ENCODE measurements at regions not wholly inside any gene's neighbourhood (a gene's known extent, or its start where the extent isn't known, plus 50 kb on each side); places are given as distances from the start of the nearest gene placed in this dataset.

DNA sequence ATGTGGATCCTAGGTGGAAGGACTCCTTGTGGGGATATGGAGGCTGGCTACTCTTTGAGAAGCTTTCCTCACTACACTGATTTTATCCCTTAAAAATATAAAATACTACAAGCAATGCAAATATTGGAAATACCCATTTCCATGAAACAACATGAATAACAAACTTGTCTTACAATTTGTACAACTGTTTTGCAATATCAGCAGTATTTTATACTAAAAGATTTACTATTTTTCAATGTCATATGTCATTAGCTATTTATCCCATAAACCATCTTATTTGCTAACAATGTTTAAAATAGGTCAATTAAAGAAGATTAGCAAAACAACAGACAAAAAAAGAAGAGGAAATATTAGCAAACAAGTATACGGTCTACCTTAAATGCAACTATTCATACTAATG is 1674.1 kb downstream of the PCDH7 start:
- H3K79me2 ChIP-seq (ENCODE audit: insufficient read depth, low read length) = no peaks in the 10 kb centered on the region
- H3K4me2 ChIP-seq (ENCODE audit: low read length) = no peak overlapping the region
- TF ChIP-seq, protein P1, sequence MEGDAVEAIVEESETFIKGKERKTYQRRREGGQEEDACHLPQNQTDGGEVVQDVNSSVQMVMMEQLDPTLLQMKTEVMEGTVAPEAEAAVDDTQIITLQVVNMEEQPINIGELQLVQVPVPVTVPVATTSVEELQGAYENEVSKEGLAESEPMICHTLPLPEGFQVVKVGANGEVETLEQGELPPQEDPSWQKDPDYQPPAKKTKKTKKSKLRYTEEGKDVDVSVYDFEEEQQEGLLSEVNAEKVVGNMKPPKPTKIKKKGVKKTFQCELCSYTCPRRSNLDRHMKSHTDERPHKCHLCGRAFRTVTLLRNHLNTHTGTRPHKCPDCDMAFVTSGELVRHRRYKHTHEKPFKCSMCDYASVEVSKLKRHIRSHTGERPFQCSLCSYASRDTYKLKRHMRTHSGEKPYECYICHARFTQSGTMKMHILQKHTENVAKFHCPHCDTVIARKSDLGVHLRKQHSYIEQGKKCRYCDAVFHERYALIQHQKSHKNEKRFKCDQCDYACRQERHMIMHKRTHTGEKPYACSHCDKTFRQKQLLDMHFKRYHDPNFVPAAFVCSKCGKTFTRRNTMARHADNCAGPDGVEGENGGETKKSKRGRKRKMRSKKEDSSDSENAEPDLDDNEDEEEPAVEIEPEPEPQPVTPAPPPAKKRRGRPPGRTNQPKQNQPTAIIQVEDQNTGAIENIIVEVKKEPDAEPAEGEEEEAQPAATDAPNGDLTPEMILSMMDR (IDR thresholded peaks at IDR 0.05; ENCODE audit: low read length) = no peak
- no peak for TF ChIP-seq EZH2 (IDR thresholded peaks at IDR 0.05; ENCODE audit: borderline replicate concordance, low read length)

DNA sequence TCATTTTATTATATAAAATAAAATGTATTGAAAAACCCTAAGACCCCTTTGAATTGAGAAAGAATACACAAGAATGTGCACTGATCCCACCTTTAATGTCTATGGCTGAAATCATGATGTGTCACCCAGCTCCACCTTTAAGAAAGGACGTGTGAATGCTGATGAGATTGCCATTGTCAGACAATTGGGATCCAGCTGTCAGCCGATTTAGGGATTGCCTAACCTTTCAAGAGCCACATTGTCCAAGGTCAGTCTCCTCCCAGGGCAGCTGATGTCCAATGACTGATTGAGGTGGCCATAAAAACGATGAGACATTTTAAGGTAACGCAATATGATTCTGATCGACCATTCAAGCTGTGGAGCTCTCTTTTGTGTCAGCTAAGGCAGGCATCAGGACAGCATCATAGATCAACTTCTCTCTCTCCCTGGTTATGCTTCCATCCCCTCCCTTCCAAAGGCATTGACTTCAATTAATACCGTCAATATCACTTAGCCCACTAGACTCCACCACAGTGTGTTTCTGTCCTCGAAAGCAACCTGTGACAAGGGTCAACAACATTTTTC is 1676.4 kb downstream of the PCDH7 start:
- H3K27me3 ChIP-seq (ENCODE audit: insufficient read depth, low read length) = no peaks in the 10 kb centered on the region
- no peak for TF ChIP-seq EZH2 (IDR thresholded peaks at IDR 0.05; ENCODE audit: borderline replicate concordance, low read length)
- TF ChIP-seq, protein P1 (IDR thresholded peaks at IDR 0.05; ENCODE audit: low read length) = no peak
- no peak overlapping the region for H3K27ac ChIP-seq (ENCODE audit: low read depth, low read length, poor library complexity, severe bottlenecking)
- H3K4me1 ChIP-seq (ENCODE audit: insufficient read depth, low read length, severe bottlenecking) = no peaks in the 10 kb centered on the region
- no peak overlapping the region for H2AFZ ChIP-seq (ENCODE audit: low read length)
- H3F3A ChIP-seq (ENCODE audit: insufficient read depth, low read length) = no peaks in the 10 kb centered on the region
- H3K4me2 ChIP-seq (ENCODE audit: low read length) = no peak overlapping the region
- no peaks in the 10 kb centered on the region for H3K36me3 ChIP-seq (ENCODE audit: insufficient read depth, low read length)
- no peaks in the 10 kb centered on the region for H3K79me2 ChIP-seq (ENCODE audit: insufficient read depth, low read length)
- H3K4me3 ChIP-seq (ENCODE audit: low read depth, low read length, poor library complexity, severe bottlenecking) = no peak overlapping the region
- H4K20me1 ChIP-seq (ENCODE audit: insufficient read depth, low read length) = no peaks in the 10 kb centered on the region
- no peaks in the 10 kb centered on the region for H3K9me2 ChIP-seq (ENCODE audit: low read depth, low read length)
- no peak overlapping the region for H3K9ac ChIP-seq (ENCODE audit: low read length)
- no peaks in the 10 kb centered on the region for H3K9me3 ChIP-seq (ENCODE audit: low read length)

More for the DNA sequence above, 1674.1 kb downstream of the PCDH7 start:
- Histone ChIP-seq H3K9me2 (ENCODE audit: low read depth, low read length) (no peaks in the 10 kb centered on the region), H3K27ac (ENCODE audit: low read depth, low read length, poor library complexity, severe bottlenecking) (no peak overlapping the region), H3K9me3 (ENCODE audit: low read length) (no peaks in the 10 kb centered on the region), H4K20me1 (ENCODE audit: insufficient read depth, low read length) (no peaks in the 10 kb centered on the region), H3K36me3 (ENCODE audit: insufficient read depth, low read length) (no peaks in the 10 kb centered on the region), H2AFZ (ENCODE audit: low read length) (no peak overlapping the region), H3K9ac (ENCODE audit: low read length) (no peak overlapping the region), H3K4me1 (ENCODE audit: insufficient read depth, low read length, severe bottlenecking) (no peaks in the 10 kb centered on the region), H3K27me3 (ENCODE audit: insufficient read depth, low read length) (no peaks in the 10 kb centered on the region), H3K4me3 (ENCODE audit: low read depth, low read length, poor library complexity, severe bottlenecking) (no peak overlapping the region), H3F3A (ENCODE audit: insufficient read depth, low read length) (no peaks in the 10 kb centered on the region)

DNA sequence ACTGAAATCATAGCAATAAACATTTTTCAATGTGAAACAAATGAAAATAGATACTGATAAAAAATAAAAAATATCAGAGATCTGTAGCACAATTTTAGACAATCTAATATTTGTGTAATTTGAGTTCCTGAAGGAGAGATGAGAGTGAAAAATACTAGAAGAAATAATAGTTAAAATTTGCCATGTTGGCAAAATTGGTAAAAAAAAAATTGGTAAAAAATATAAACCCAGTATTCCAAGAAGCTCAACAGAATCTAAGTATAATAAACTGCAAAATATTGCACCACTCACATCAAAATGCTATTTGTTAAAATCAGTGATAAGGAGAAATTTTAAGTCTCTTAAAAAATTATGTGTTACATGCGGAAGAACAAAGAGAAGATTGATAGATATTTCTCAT is 1680.7 kb downstream of the PCDH7 start:
- H3F3A ChIP-seq (ENCODE audit: insufficient read depth, low read length) = no peaks in the 10 kb centered on the region
- H2AFZ ChIP-seq (ENCODE audit: low read length) = no peak overlapping the region
- H3K27ac ChIP-seq (ENCODE audit: low read depth, low read length, poor library complexity, severe bottlenecking) = no peak overlapping the region
- no peak overlapping the region for H3K4me3 ChIP-seq (ENCODE audit: low read depth, low read length, poor library complexity, severe bottlenecking)
- no peaks in the 10 kb centered on the region for H3K36me3 ChIP-seq (ENCODE audit: insufficient read depth, low read length)
- no peaks in the 10 kb centered on the region for H4K20me1 ChIP-seq (ENCODE audit: insufficient read depth, low read length)
- no peaks in the 10 kb centered on the region for H3K9me2 ChIP-seq (ENCODE audit: low read depth, low read length)
- TF ChIP-seq EZH2 (IDR thresholded peaks at IDR 0.05; ENCODE audit: borderline replicate concordance, low read length) = no peak
- TF ChIP-seq, protein P1 (IDR thresholded peaks at IDR 0.05; ENCODE audit: low read length) = no peak
- H3K9ac ChIP-seq (ENCODE audit: low read length) = no peak overlapping the region
- no peaks in the 10 kb centered on the region for H3K9me3 ChIP-seq (ENCODE audit: low read length)
- no peaks in the 10 kb centered on the region for H3K4me1 ChIP-seq (ENCODE audit: insufficient read depth, low read length, severe bottlenecking)
- no peak overlapping the region for H3K4me2 ChIP-seq (ENCODE audit: low read length)
- H3K79me2 ChIP-seq (ENCODE audit: insufficient read depth, low read length) = no peaks in the 10 kb centered on the region
- no peaks in the 10 kb centered on the region for H3K27me3 ChIP-seq (ENCODE audit: insufficient read depth, low read length)

Data from OCI-LY1 (cell line).